Activated T-cell treated with anti-CD3 and anti-CD28 coated beads, Interleukin-2, amount 50 U/mL, for 1 hour (primary cell): ENCODE measurements at regions not wholly inside any gene's neighbourhood (a gene's known extent, or its start where the extent isn't known, plus 50 kb on each side); places are given as distances from the start of the nearest gene placed in this dataset.

Experiments
- DNase-seq: peaks from one replicate; pipeline ENCODE4 v3.0.0-alpha.2; 2020

DNA sequence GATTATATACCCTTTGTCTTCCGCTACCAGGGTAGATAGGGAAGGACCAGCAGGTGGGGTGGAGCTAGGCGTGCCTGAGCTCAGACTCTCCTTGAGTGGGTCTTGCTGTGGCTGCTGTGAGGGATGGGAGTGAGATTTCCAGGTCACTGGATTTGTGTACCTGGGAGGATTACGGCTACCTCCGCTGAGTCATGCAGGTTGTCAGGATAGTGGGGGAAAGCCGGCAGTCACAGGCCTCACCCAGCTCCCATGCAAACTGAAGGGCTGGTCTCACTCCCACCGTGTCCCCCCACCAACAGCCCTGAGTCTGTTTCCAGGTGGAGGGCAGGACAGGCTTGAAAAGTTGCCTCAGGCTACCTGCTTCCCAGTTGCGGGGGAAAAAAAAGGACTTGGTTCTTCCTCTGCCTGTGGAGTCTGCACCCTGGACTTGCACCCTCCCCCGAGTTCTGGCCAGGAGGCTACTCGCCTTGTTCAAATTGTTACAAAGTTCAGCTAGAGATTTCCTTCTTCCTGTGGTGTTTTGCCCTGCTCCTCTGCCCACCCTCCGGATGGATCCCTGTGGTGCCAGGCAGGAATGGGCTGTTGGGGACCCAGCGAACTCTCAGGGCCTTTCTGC, 268.3 kb downstream of the VAPA start:
- DNase-seq = no peak

DNA sequence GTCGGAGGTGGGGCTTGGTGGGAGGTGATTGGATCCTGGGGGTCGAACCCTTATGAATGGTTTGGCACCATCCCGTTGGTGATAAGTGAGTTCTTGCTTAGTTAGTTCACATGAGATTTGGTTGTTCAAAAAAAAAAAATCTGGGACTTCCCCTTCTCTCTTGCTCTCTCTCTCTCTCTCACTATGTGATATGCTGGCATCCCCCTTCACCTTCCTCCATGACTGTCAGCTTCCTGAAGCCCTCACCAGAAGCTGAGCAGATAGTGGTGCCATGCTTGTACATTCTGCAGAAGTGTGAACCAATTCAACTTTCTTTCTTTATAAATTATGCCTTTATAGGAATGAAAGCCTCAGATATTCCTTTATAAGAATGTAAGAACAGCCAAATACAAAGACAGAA, 269.7 kb upstream of the APCDD1 start:
- no peak for DNase-seq

DNA sequence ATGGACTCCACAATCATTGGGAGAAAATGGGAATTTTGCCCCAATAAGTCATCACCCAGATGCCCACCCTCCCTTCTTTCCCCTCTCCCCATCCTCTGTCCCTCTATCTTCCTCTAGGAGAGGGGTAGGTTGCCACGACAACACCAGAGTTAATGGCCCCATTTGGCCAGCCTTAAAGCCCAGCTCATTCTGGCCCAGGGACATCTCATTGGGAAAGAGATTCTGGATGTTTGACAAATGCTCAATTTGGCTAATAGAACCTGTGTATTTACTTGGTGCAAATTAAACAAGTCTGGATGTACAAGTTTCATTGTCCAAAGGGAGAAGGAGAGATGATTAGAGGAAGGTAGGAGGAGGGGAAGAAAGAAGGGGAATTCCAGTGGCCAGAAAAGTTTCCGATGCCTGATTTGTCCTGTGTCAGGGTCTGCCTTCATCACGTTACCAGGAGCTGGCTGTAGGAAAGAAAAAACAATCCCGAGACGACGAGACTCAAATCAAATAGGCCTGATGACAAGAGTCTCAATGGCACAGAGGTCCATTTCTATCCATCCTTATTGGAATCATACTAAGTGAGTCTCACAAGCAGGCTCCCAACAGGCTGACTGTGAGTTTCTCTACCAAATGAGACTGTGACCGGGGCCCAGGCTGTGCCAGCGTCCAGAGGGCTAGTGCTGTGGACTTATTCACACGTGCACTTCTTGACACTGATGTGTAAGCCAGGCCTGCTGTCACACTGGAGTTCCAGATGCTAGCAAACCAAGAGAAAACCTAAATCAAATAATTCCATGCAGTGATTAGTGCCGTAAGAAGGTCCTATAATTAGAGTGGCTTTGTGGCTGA, 265.2 kb upstream of the APCDD1 start:
- no peak for DNase-seq

DNA sequence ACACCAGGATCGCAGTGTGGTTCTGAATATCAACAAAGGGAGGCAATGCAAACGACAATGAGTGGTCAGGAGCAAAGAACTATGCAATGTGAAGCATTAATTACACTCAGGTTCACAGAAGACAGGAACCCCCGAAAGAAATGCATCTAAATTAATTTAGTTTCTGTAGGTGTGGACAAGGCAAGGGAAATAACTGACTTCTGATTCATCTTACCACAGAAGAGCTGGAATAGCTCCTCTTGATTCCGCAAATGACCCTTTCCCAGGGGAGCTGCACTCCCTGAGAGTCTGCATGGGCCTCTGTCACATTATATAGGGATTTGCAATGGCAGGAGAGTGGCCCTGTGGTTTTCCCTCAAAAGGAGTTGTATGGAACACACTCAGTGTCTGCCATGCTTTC, 263.9 kb upstream of the APCDD1 start:
- DNase-seq = no peak

DNA sequence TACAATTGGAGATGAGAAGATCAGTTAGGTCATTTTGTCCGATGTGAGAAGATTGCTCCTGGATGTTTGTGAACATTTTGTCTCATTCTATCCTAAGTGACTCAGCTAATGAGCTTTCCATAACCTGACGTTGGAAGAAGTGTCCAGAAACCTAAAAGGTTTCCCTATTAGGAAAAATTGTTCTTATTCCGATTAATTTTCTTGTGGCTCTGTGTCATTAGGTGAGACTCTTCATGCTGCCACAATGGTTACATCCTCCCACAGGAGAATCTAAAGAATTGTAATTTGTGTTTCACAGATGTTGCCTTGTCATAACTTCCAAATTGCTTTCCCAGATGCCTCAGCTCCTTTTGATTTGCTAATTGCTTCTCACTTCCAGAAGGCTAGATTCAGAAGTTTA, 261.0 kb upstream of the APCDD1 start:
- DNase-seq = no peak

DNA sequence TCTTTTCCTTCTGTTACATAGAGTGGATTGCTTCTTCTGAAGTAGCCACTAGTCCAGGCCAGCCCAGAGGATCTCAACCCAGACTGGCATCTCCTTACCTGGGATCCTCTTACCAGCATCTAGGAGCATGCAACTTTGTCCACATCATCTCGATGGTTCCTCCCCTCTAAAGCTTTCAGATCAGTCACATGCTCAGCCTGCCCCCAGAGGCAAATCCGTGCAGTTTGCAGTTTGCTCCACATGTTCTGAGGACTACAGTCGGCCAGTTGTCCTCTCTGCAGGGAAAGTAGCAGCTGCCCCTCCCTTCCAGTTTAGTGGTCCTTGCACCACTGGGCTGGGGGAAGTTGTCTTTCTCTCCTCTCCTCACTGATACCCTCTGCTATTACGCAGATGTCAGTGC, 259.8 kb upstream of the APCDD1 start:
- no peak for DNase-seq

DNA sequence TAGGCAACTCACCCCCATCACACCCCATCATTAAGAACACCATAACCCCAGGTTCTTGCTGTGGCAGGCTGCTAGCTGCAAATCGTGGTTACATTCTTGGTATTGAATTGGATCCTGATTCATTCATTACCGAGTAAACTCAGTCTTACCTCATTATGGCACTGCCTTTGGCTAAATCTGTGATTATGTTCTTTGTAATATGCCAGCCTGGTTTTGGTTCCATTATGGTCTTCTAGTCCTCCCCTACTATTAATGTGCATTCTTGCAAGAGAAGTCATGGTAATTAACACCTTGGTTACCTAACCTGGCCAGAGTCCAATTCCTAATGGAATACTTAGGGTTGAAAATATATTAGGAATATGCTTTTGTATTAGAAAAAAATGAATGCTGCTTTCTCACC, 258.9 kb upstream of the APCDD1 start:
- DNase-seq = no peak

DNA sequence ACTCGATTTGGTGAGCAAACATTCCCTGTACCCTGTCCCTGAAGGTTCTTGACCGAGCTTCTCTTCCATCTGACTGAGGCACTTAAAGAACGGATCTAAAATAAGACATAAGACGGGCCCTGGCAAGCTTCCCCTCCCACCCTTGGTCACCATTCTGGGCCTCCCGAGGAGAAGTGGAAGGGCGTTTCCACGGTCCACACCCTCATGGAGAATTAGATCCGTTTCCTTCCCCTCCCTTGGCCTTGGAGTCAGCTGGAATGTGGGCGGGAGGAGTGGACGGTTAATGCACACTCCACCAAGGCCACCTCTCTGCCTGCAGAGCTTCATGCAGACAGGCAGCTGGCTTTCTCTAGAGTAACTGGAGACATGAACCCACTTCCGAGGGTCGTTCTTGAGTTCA, 257.3 kb upstream of the APCDD1 start:
- no peak for DNase-seq

DNA sequence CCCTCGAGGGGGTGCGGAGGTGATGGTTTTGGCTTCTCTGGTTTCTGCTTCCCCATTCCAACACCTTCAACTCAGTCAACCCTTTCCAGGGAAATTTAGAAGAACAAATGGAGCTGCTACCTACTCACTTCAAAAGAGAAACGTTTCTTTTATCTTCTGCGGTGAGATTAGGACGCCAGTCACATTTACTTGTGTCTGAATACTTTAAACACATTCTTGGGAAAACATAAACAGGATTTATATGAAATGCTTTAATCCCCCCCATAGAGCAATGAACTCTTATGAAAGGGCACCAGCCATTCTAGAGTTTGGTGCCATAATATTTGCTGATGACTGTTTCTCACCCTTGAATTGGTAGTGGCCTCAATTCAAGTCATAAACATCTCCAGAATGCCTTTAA, 253.2 kb upstream of the APCDD1 start:
- DNase-seq = no peak

DNA sequence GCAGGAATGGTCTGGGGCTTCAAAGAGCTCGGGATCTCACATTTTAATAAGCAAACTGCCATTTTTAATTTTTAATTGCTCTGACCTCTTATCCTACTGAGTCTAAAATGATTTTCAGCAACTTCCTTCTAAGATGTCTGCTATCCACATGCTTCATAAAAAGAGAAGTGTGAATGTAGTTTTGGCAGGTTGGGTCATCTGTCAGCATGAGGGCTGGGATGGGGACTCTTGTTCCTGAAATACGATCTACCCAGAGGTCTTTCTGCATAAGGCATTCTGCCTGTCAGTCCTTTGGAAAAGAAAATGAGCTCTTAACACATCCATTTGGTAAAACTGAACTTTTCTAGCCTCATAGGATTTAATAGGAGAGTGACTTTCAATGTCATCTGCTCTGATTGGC, 252.8 kb upstream of the APCDD1 start:
- DNase-seq = no peak

DNA sequence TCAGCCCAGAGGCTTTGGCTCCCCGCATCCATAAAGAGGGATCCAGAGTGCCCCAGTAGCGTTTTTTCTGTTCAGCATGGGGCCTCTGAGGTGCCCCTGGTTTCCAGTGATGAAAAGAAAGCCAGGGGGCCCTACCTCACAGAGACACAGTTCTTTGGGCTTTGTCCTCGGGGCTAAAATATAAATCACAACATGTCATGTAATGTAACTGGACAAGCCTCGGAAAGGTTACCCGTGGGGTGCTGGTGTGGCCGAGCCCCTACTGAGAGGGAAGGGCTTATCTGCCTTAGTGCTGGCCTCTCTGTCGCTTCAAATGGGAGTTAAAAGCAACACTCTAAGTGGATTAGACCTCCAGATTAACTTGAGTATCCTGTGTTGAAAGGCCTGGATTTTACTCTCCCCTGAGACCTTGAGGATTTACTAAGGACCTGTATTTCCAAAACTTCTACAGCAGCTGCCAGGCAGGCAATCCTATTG, 251.6 kb upstream of the APCDD1 start:
- no peak for DNase-seq

DNA sequence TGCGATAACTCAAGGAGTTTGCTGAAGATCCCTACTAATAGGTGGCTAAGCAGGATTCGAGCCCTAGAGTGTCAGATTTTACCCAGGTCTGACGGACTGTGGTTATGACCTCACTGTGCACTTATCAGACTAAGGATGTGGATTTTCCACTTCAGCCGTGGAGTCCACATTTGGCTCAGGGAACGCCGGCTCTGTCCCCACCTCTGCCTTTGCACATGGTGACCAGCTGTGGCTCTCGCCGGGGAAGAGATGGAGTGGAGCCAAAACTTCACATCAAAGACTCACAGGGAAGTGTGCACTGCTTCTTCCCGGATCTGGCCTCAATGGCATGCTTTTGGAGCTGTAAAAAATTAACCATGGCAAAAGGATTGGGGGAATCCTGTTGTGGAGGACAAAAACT, 249.3 kb upstream of the APCDD1 start:
- no peak for DNase-seq

DNA sequence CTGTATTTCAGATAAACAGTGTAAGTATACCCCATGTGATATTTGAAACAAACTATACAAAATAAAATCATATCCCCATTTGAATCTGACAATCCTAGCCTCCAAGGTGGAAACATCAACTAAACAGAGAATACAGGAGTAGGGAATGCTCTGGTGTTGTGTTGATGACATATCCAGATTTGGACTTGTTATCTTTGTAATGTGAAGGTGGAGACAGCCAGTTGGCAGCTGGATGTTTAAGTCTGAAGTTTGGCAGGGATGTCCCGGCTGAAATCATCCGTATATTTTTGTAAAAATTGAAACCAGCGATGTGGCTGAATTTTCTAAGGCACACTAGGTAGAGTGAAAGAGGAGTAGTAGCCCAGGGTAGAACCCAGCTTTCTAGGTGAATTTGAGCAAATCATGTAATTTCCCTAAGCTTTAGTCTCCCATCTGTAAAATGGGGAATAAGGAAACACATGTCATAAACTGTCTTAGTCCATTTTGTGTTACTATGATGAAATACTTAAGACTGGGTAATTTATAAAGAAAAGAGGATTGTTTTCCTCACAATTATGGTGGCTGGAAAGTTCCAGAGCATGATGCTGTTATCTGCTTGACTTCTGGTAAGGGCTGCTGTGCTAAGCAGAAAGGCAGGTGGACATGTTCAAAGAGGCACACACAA, 246.6 kb upstream of the APCDD1 start:
- no peak for DNase-seq

DNA sequence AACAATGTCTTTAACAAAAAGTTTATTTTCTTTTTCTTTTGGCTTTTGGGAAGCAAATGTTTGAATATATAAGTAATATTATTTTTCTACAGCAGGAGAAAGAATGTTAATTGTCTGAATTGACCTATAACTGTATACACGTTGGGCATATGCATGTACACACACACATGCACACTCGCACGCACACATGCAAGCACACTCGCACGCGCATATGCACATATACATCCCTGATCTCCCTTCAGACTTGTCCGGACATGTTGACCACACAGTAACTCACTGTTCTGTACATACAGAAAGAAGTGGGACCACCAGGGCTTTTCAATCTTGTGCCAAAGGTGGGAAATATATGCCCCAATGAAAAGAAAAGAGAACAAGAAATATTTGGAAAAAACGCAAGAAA, 245.1 kb upstream of the APCDD1 start:
- no peak for DNase-seq

DNA sequence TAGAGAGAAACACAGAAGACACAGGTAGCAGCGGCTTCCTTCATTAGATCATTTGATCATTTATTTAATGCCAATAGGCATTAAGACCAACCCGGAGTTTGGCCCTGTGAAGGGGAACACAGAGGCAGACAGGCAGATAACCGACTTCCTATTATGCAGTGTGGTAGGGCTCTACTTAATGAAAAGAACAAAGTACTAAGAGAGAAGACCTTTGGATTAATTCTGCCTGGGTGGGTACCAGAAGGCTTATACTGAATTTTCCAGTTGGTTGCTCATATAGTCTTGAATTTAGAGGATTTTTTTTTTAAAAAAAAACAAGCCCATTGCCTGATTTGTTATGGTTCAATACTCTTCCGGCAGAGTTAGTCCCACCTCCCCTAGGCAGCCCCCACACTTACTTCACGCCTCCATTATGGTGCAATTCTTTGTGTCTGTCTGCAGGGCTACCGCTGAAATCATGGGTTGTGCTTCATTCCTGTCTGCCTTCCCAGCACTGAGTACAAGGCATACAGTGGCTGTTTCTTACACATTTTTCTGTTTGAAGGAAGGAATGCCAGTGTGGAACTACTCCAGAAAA, 244.3 kb upstream of the APCDD1 start:
- no peak for DNase-seq

DNA sequence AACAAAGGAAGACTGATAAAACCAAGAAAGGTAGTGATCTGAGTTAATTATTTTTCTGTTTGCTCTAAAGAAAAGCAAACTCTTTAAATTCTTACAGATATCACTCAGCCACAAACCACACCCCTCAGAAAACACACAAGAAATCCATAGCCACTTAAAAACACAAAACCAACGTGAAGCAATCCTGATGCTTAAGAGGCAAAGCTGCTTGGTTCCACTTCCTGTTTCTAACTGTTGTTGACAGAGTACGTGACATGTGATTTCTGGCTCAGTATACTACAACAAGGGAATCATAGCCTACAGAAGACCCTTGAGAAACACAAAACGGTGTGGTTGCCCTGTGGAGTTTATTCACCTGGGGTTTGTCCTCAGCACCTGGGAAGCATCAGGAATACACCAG, 240.9 kb upstream of the APCDD1 start:
- DNase-seq = no peak

DNA sequence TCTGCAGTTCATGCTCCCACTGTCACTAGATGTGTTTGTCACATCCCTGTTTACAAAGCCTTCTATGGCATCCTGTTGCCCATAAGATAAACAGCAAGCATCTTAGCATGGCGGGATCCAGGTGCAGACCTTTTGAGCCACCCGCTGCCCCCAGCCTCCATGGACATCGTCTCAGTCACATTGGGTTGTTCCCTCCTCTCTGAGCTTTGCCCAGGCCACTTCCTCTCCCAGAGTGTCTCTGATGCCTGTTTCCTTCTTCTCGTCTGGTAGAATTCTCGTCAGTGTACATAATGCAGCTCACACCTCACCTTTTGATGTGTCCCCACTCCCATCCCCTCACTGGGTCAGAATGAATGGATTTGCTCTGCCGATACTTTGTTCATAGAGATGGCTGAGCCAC, 239.0 kb upstream of the APCDD1 start:
- no peak for DNase-seq

DNA sequence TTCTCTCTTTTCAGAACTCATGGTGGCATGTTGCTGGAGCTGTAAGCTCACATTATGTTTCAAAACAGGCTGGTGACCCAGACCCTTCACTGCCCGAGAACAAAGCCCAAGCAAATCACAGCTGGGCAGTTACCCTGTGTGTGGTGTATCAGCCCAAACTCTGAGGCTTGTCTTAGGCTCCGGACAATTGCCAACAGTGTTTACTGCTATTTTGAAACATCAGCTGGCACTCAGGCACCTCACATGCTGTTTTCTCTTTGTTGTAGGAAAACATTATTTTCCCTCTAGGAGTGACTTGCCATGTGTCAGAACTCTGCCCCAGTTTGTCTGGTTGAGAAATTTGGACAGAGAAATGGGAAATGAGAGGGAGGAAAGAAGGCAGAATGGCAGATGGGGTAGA, 237.6 kb upstream of the APCDD1 start:
- no peak for DNase-seq

DNA sequence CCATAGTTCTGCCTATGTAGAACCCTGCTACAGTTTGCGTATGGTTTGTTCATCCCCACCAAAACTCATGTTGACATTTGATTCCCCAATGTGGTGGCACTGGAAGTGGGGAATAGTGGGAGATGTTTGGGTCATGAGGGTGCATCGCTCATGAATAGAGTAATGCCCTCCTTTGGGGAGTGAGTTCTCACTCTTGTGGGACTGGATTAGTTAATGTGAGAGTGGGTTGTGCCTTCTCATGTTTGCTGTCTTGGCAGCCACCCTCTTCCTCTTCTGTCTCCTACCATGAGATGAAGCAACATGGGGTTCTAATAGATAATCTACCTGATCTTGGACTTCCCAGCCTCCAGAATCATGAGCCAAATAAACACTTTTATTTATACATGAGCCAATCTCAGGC, 237.2 kb upstream of the APCDD1 start:
- DNase-seq = no peak

DNA sequence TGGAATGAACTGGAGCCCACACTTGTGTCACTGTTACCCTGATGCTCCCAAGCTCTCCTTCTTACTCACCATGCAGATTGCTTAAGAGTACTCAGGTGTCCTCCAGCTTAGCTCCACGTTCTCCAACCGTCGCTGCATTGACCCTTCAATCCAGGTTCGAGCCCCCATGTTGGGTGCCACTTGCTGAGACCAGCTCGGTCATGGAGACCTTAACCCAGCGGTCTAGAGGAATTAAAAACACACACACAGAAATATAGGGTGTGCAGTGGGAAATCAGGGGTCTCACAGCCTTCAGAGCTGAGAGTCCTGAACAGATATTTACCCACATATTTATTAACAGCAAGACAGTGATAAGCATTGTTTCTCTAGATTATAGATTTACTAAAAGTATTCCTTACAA, 229.1 kb upstream of the APCDD1 start:
- DNase-seq = no peak

DNA sequence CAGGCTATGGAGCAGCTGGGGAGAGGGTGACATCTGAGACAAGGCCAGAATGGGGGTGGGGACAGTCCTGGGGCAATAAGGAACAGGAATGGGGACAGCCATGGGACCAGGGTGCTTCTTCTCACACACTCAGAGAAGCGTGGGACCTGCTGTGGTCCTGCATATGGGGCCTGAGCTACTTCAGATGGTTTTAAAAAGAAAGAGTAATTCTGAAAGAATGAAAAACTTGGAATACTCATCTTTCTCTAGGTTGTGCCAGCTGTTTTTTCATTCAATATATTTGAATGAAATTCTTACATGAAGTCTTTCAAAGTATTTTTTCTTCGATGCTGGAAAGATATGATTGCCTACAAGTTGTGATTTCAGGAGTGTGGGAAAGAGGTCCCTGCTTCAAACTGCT, 227.5 kb upstream of the APCDD1 start:
- no peak for DNase-seq

DNA sequence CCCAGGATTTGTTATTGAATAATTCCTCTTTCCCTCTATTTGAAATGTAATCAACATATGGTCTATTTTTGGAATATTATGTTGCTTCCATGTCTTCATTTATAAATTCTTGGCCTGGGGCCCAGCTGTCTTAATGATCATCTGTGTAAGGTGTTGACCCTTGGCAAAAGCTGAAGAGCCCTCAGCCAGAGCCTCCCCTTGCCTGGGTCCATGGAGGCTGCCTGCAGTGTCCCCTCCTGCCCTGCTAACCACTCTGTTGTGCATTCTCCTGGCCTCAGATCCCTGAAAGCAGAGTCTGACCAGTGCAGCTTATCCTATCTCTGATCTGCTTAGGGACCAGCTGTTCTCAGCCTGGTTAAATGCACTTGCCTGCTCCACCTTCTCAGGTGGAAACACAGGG, 226.1 kb upstream of the APCDD1 start:
- no peak for DNase-seq

DNA sequence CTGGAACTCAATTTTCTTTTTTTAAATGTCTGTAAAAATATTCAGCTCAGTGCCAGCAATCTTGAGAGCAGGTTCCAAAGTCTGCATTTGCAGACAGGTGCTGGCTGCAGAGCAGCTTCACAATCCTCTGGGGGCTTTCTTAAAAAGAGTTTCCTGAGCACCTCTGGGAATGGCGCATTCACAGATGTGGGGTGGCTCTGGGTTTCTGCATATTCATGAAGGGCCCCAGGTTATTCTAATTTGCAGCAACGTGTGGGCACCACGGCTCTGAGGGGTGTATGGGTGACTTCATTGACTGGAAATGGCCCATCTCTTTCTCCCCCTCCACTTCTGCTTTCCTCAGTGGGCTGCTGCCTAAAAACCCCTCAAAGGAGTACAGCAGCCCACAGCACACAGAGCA, 225.0 kb upstream of the APCDD1 start:
- DNase-seq = no peak

DNA sequence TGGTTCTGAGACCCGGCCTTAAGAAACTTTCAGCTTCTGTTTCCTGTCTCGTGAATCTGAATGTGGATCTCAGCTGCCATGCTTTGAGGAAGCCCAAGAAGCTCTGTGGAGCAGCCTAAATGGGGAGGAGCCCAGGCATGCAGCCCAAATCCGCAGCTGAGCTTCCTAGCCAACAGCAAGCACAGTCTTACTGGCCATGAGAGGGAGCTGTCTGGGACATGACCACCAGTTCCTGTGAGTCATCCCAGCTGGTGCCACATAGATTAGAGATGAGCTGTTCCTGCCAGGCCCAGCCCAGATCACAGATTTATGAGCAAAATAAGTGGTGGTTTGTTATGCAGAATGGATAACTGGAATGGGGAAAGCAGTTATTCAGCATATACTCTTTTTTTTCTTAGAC, 224.4 kb upstream of the APCDD1 start:
- no peak for DNase-seq
